ENCODE measurements at regions not wholly inside any gene's neighbourhood (a gene's known extent, or its start where the extent isn't known, plus 50 kb on each side); places are given as distances from the start of the nearest gene placed in this dataset.

DNA sequence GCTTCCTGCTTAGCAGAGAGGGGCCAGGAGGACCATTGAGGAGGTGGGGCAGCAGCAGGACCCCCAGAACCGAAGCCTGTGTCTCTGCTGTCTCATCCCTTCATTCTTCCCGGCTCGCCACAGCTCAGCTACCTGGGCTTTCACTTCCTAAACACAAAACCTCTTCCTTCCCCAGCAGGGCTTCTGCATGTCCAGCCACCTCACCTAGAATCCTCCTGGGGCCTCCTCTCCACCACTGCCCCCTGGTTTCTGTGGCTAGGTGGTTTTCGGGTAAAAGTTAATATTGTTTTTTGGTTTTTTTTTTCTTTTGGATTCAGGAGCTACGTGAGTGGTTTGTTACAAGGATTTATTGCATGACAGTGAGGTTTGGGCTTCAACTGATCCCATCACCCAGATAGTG lies 61.8 kb upstream of the PABPC3 start:
- H3F3A ChIP-seq (ENCODE audit: control insufficient read depth, insufficient read depth), result no peaks in the 10 kb centered on the region
- H4K20me1 ChIP-seq (ENCODE audit: control insufficient read depth, insufficient read depth, low read depth, low read length), result no peaks in the 10 kb centered on the region
- peaks cover 5% of the 10 kb centered on the region; the same call in 1 of the 2 replicates for H3K27me3 ChIP-seq (ENCODE audit: control insufficient read depth, low read length)
- no peaks in the 10 kb centered on the region for H3K4me1 ChIP-seq (ENCODE audit: control insufficient read depth, low read length)
- no peak for TF ChIP-seq EZH2phosphoT487 (IDR thresholded peaks at IDR 0.05; ENCODE audit: borderline replicate concordance, low read length)
- TF ChIP-seq CTCF (IDR thresholded peaks at IDR 0.05; ENCODE audit: low read depth, low read length, poor library complexity, severe bottlenecking), result no peak
- H3K36me3 ChIP-seq (ENCODE audit: control insufficient read depth, low read length), result no peaks in the 10 kb centered on the region
- H3K79me2 ChIP-seq (ENCODE audit: control insufficient read depth, low read length), result no peaks in the 10 kb centered on the region
- H3K4me3 ChIP-seq (ENCODE audit: low read length), result no peak overlapping the region
- H3K9me3 ChIP-seq (ENCODE audit: control insufficient read depth, insufficient read depth, low read length), result no peaks in the 10 kb centered on the region
- H3K27ac ChIP-seq (ENCODE audit: low read depth, low read length), result no peak overlapping the region
- H3K4me2 ChIP-seq (ENCODE audit: low read length), result no peak overlapping the region
- no peaks in the 10 kb centered on the region for H3K9me2 ChIP-seq (replicated peaks; ENCODE audit: control insufficient read depth, low read length)

DNA sequence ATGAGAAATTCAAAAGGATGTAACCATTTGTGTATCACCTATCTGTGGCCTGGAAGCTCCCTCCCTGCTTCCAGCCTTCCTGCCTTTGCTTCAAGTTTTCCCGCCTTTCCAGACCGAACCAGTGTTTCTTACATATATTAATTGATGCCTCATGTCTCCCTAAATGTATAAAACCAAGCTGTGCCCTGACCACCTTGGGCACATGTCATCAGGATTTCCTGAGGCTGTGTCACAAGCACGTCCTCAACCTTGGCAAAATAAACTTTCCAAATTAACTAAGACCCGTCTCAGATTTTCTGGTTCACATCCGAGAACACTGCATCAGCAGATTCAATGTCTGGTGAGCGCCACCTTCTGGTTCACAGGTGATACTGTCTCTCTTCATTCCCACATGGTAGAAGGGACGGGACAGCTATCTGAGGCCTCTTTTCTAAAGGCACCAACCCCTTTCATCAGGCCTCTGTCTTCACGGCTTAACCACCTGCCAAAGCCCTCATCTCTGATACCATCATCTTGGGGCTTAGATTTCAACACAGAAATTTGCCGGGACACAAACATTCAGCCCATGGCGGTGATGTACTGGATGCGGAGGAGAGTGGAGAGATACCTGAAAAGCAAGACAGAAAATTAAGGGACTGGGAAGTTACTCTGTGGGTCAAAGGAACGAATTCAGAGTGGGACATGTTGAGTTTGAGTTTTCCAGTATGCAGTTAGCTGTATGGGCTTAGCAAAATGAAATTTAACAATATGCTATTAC lies 58.7 kb upstream of the PABPC3 start:
- Histone ChIP-seq H3F3A (ENCODE audit: control insufficient read depth, insufficient read depth) (no peaks in the 10 kb centered on the region), H3K9me3 (ENCODE audit: control insufficient read depth, insufficient read depth, low read length) (no peaks in the 10 kb centered on the region), H3K4me1 (ENCODE audit: control insufficient read depth, low read length) (no peaks in the 10 kb centered on the region), H4K20me1 (ENCODE audit: control insufficient read depth, insufficient read depth, low read depth, low read length) (no peaks in the 10 kb centered on the region), H3K4me2 (ENCODE audit: low read length) (no peak overlapping the region), H3K27me3 (ENCODE audit: control insufficient read depth, low read length) (peaks cover 10% of the 10 kb centered on the region), H3K27ac (ENCODE audit: low read depth, low read length) (no peak overlapping the region), H3K36me3 (ENCODE audit: control insufficient read depth, low read length) (no peaks in the 10 kb centered on the region), H3K9me2 (replicated peaks; ENCODE audit: control insufficient read depth, low read length) (no peaks in the 10 kb centered on the region), H3K79me2 (ENCODE audit: control insufficient read depth, low read length) (no peaks in the 10 kb centered on the region), H3K4me3 (ENCODE audit: low read length) (no peak overlapping the region)
- TF ChIP-seq CTCF (IDR thresholded peaks at IDR 0.05; ENCODE audit: low read depth, low read length, poor library complexity, severe bottlenecking) (peak; percentile 81), EZH2phosphoT487 (IDR thresholded peaks at IDR 0.05; ENCODE audit: borderline replicate concordance, low read length) (no peak)

- Histone ChIP-seq H3K4me1 (ENCODE audit: control insufficient read depth, low read length) (no peaks in the 10 kb centered on the region), H3F3A (ENCODE audit: control insufficient read depth, insufficient read depth) (no peaks in the 10 kb centered on the region), H3K4me2 (ENCODE audit: low read length) (no peak overlapping the region), H4K20me1 (ENCODE audit: control insufficient read depth, insufficient read depth, low read depth, low read length) (no peaks in the 10 kb centered on the region), H3K27ac (ENCODE audit: low read depth, low read length) (no peak overlapping the region), H3K79me2 (ENCODE audit: control insufficient read depth, low read length) (no peaks in the 10 kb centered on the region), H3K9me2 (replicated peaks; ENCODE audit: control insufficient read depth, low read length) (no peaks in the 10 kb centered on the region), H3K4me3 (ENCODE audit: low read length) (no peak overlapping the region), H3K27me3 (ENCODE audit: control insufficient read depth, low read length) (peaks cover 14% of the 10 kb centered on the region), H3K9me3 (ENCODE audit: control insufficient read depth, insufficient read depth, low read length) (no peaks in the 10 kb centered on the region), H3K36me3 (ENCODE audit: control insufficient read depth, low read length) (no peaks in the 10 kb centered on the region)
- TF ChIP-seq EZH2phosphoT487 (IDR thresholded peaks at IDR 0.05; ENCODE audit: borderline replicate concordance, low read length) (no peak), CTCF (IDR thresholded peaks at IDR 0.05; ENCODE audit: low read depth, low read length, poor library complexity, severe bottlenecking) (no peak)
Observed at GRCh38 chr13:25042151-25042865, 53.6 kb upstream of the PABPC3 start.

Measured in DOHH2 (cell line).